ENCODE measurements at regions not wholly inside any gene's neighbourhood (a gene's known extent, or its start where the extent isn't known, plus 50 kb on each side); places are given as distances from the start of the nearest gene placed in this dataset.

DNA sequence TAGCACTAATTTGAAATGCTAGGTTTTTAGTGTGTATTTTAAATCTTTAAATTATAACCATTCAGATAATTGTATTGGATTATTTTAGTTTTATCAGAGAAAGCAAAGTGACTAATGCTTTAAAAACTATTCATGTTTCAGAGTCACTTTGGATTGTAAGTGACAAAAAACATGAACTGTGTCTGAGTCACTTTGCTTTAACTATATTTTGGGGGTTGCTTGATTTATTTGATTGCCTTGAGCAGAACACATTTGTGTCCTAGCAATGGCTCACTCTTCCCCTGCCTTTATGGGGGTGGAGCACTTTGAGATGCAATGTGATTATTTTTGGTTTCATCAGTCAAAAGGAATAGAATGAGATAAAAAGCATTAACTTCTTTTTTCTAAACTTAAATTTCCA, 188.4 kb upstream of the ARX start:
- dilution Hi-C loops (cut with MboI; ENCODE audit: extremely low pct_ligation_motif_present, low sequenced_read_pairs), result no loop called here
- Histone ChIP-seq H3K9ac (ENCODE audit: control insufficient read depth, extremely low read depth, insufficient read depth, low read length) (no peak overlapping the region), H3K9me1 (ENCODE audit: control insufficient read depth, extremely low read depth, insufficient read depth, low read length) (no peaks in the 10 kb centered on the region), H3K36me3 (ENCODE audit: control insufficient read depth in 2 of 2, extremely low read depth in 1 of 2, insufficient read depth in 2 of 2, low read length in 2 of 2) (no peaks in the 10 kb centered on the region), H3K4me1 (ENCODE audit: control insufficient read depth, extremely low read depth, insufficient read depth, low read length) (peaks cover 8% of the 10 kb centered on the region), H4K20me1 (ENCODE audit: control insufficient read depth, extremely low read depth, insufficient read depth, low read length) (no peaks in the 10 kb centered on the region), H3K27ac (ENCODE audit: control insufficient read depth, insufficient read depth, low read length) (no peak overlapping the region), H3K4me2 (ENCODE audit: control insufficient read depth, extremely low read depth, insufficient read depth, low read depth, low read length) (no peak overlapping the region), H2AFZ (ENCODE audit: control insufficient read depth, low read length) (no peak overlapping the region), H3K79me2 (ENCODE audit: control insufficient read depth, insufficient read depth, low read length) (no peaks in the 10 kb centered on the region), H3K4me3 (ENCODE audit: control insufficient read depth in 2 of 3, extremely low read depth in 1 of 3, insufficient read depth in 2 of 3, low read depth in 1 of 3, low read length in 3 of 3) (no peak overlapping the region), H3K9me3 (ENCODE audit: control insufficient read depth, low read depth, low read length) (no peaks in the 10 kb centered on the region), H3K27me3 (ENCODE audit: control insufficient read depth, extremely low read depth, insufficient read depth, low read length) (no peaks in the 10 kb centered on the region)
- DNase-seq (ENCODE audit: low read depth, low spot score) (no peak), FAIRE-seq (no peak)
- TF ChIP-seq, protein P1, sequence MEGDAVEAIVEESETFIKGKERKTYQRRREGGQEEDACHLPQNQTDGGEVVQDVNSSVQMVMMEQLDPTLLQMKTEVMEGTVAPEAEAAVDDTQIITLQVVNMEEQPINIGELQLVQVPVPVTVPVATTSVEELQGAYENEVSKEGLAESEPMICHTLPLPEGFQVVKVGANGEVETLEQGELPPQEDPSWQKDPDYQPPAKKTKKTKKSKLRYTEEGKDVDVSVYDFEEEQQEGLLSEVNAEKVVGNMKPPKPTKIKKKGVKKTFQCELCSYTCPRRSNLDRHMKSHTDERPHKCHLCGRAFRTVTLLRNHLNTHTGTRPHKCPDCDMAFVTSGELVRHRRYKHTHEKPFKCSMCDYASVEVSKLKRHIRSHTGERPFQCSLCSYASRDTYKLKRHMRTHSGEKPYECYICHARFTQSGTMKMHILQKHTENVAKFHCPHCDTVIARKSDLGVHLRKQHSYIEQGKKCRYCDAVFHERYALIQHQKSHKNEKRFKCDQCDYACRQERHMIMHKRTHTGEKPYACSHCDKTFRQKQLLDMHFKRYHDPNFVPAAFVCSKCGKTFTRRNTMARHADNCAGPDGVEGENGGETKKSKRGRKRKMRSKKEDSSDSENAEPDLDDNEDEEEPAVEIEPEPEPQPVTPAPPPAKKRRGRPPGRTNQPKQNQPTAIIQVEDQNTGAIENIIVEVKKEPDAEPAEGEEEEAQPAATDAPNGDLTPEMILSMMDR (optimal IDR thresholded peaks at IDR 0.05 in 1 of 3, IDR thresholded peaks at IDR 0.05 in 1 of 3, conservative IDR thresholded peaks at IDR 0.05 in 1 of 3; ENCODE audit: extremely low read depth in 1 of 3, insufficient read depth in 2 of 3, low read length in 3 of 3), result no peak
- TF ChIP-seq EZH2 (IDR thresholded peaks at IDR 0.05; ENCODE audit: low read length), result no peak

DNA sequence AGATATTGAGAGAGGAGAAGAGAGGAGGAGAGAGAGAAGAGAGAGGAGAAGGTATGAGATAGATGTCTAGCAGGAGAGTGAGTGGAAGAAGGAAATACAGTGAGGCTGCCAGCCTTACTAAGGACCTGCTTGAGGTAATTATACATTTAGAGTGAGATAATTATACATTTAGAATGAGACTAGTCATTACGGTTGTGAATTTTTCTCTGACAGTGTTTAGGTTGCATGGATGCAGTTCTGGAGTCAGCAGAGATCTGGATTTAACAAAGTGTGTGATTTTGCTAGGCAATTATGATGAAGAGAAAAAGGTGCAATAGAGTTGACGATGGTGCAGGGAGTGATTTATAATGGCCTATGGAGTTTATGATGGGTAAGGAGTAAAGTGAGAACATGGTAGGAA, 187.1 kb upstream of the ARX start:
- Histone ChIP-seq H4K20me1 (ENCODE audit: control insufficient read depth, extremely low read depth, insufficient read depth, low read length) (no peaks in the 10 kb centered on the region), H3K4me3 (ENCODE audit: control insufficient read depth in 2 of 3, extremely low read depth in 1 of 3, insufficient read depth in 2 of 3, low read depth in 1 of 3, low read length in 3 of 3) (no peak overlapping the region), H3K36me3 (ENCODE audit: control insufficient read depth in 2 of 2, extremely low read depth in 1 of 2, insufficient read depth in 2 of 2, low read length in 2 of 2) (no peaks in the 10 kb centered on the region), H3K27ac (ENCODE audit: control insufficient read depth, insufficient read depth, low read length) (no peak overlapping the region), H3K27me3 (ENCODE audit: control insufficient read depth, extremely low read depth, insufficient read depth, low read length) (no peaks in the 10 kb centered on the region), H3K9ac (ENCODE audit: control insufficient read depth, extremely low read depth, insufficient read depth, low read length) (no peak overlapping the region), H3K4me2 (ENCODE audit: control insufficient read depth, extremely low read depth, insufficient read depth, low read depth, low read length) (no peak overlapping the region), H2AFZ (ENCODE audit: control insufficient read depth, low read length) (no peak overlapping the region), H3K9me1 (ENCODE audit: control insufficient read depth, extremely low read depth, insufficient read depth, low read length) (no peaks in the 10 kb centered on the region), H3K9me3 (ENCODE audit: control insufficient read depth, low read depth, low read length) (no peaks in the 10 kb centered on the region), H3K4me1 (ENCODE audit: control insufficient read depth, extremely low read depth, insufficient read depth, low read length) (peaks cover 8% of the 10 kb centered on the region), H3K79me2 (ENCODE audit: control insufficient read depth, insufficient read depth, low read length) (no peaks in the 10 kb centered on the region)
- DNase-seq (ENCODE audit: low read depth, low spot score), result no peak
- no peak for FAIRE-seq
- dilution Hi-C loops (cut with MboI; ENCODE audit: extremely low pct_ligation_motif_present, low sequenced_read_pairs), result no loop called here
- TF ChIP-seq, protein P1 (optimal IDR thresholded peaks at IDR 0.05 in 1 of 3, IDR thresholded peaks at IDR 0.05 in 1 of 3, conservative IDR thresholded peaks at IDR 0.05 in 1 of 3; ENCODE audit: extremely low read depth in 1 of 3, insufficient read depth in 2 of 3, low read length in 3 of 3), result no peak
- no peak for TF ChIP-seq EZH2 (IDR thresholded peaks at IDR 0.05; ENCODE audit: low read length)
